Mesenchymal stem cell (in vitro differentiated cells and primary cell): ENCODE measurements at regions not wholly inside any gene's neighbourhood (a gene's known extent, or its start where the extent isn't known, plus 50 kb on each side); places are given as distances from the start of the nearest gene placed in this dataset.

ENCODE experiments used
- DNase-seq: peaks from one replicate; pipeline ENCODE4 v3.0.0-alpha.2; 2013
- H2AFZ ChIP-seq: one replicate; pipeline ENCODE4 v1.6.1; 2013; ENCODE audit warnings: low read depth, mild to moderate bottlenecking, control low read depth, inconsistent platforms, low read length, moderate library complexity
- H2AK5ac ChIP-seq: 2 replicates; pipeline ENCODE4 v1.6.1; 2013; ENCODE audit warnings: low read length, moderate library complexity, mild to moderate bottlenecking, inconsistent platforms; ENCODE audit not compliant: severe bottlenecking
- H2BK120ac ChIP-seq: one replicate; pipeline ENCODE4 v1.6.1; 2013; ENCODE audit warnings: low read depth, mild to moderate bottlenecking, inconsistent platforms, low read length, moderate library complexity
- H2BK12ac ChIP-seq, 2 experiments: one replicate each; pipeline ENCODE4 v1.6.1; 2013; ENCODE audit warnings: inconsistent platforms in 2 of 2, low read length in 2 of 2, mild to moderate bottlenecking in 2 of 2, moderate library complexity in 2 of 2, control low read depth in 1 of 2
- H2BK15ac ChIP-seq: one replicate; pipeline ENCODE4 v1.6.1; 2013; ENCODE audit warnings: mild to moderate bottlenecking, low read depth, inconsistent platforms; ENCODE audit not compliant: poor library complexity, severe bottlenecking
- H2BK5ac ChIP-seq: 2 replicates; pipeline ENCODE4 v1.6.1; 2013; ENCODE audit warnings: low read depth, mild to moderate bottlenecking, low read length, control low read depth, inconsistent platforms; ENCODE audit not compliant: poor library complexity, severe bottlenecking
- H3K14ac ChIP-seq, 2 experiments: one replicate each; pipeline ENCODE4 v1.6.1; 2013; ENCODE audit warnings: inconsistent platforms in 2 of 2, low read length in 2 of 2, control low read depth in 1 of 2, mild to moderate bottlenecking in 1 of 2, moderate library complexity in 1 of 2
- H3K18ac ChIP-seq, 2 experiments: one replicate each; pipeline ENCODE4 v1.6.1; 2013; ENCODE audit warnings: inconsistent platforms in 2 of 2, low read length in 2 of 2, control low read depth in 1 of 2, low read depth in 1 of 2, mild to moderate bottlenecking in 1 of 2
- H3K23ac ChIP-seq, 2 experiments: one replicate each; pipeline ENCODE4 v1.6.1; 2013; ENCODE audit warnings: inconsistent platforms in 2 of 2, low read length in 2 of 2, mild to moderate bottlenecking in 2 of 2, moderate library complexity in 2 of 2, control low read depth in 1 of 2
- H3K27ac ChIP-seq: 2 replicates; pipeline ENCODE4 v1.5.1; 2013; ENCODE audit warnings: mild to moderate bottlenecking, moderate library complexity, low read length, control low read depth, inconsistent platforms; ENCODE audit not compliant: poor library complexity, severe bottlenecking
- H3K27me3 ChIP-seq, 2 experiments: 2 replicates each; pipeline versions ENCODE4 v1.6.1 to v1.7.0; 2013; ENCODE audit warnings: low read length in 2 of 2, mild to moderate bottlenecking in 2 of 2, moderate library complexity in 2 of 2, control low read depth in 1 of 2, inconsistent platforms in 1 of 2; ENCODE audit not compliant: control insufficient read depth in 1 of 2, insufficient read depth in 1 of 2
- H3K36me3 ChIP-seq, 2 experiments: 2 replicates each; pipeline versions ENCODE4 v1.6.1 to v1.7.0; 2013; ENCODE audit warnings: low read length in 2 of 2, control low read depth in 1 of 2, inconsistent platforms in 1 of 2, low read depth in 1 of 2, mild to moderate bottlenecking in 1 of 2; ENCODE audit not compliant: insufficient read depth in 2 of 2, control insufficient read depth in 1 of 2
- H3K4ac ChIP-seq, 2 experiments: one replicate each; pipeline ENCODE4 v1.6.1; 2013; ENCODE audit warnings: inconsistent platforms in 2 of 2, low read length in 2 of 2, mild to moderate bottlenecking in 2 of 2, moderate library complexity in 2 of 2, control low read depth in 1 of 2, low read depth in 1 of 2
- H3K4me1 ChIP-seq: 2 replicates; pipeline ENCODE4 v1.6.1; 2013; ENCODE audit warnings: low read depth, low read length, control low read depth; ENCODE audit not compliant: control insufficient read depth, insufficient read depth
- H3K4me2 ChIP-seq: 2 replicates; pipeline ENCODE4 v1.6.1; 2013; ENCODE audit warnings: low read length, mild to moderate bottlenecking, inconsistent platforms; ENCODE audit not compliant: poor library complexity, severe bottlenecking
- H3K4me3 ChIP-seq, 2 experiments: 2 replicates each; pipeline versions ENCODE4 v1.5.1 to v1.7.0; 2013; ENCODE audit warnings: low read length in 2 of 2, mild to moderate bottlenecking in 2 of 2, control low read depth in 1 of 2, low read depth in 1 of 2; ENCODE audit not compliant: insufficient read depth in 1 of 2
- H3K79me1 ChIP-seq: replicated peaks from 2 replicates; pipeline ENCODE4 v1.6.1; 2013; ENCODE audit warnings: mild to moderate bottlenecking, control low read depth, low read length, inconsistent platforms; ENCODE audit not compliant: poor library complexity, severe bottlenecking
- H3K9ac ChIP-seq: 2 replicates; pipeline ENCODE4 v1.7.0; 2013; ENCODE audit warnings: mild to moderate bottlenecking, low read length, moderate library complexity
- H3K9me3 ChIP-seq: 2 replicates; pipeline ENCODE4 v1.7.0; 2013; ENCODE audit warnings: mild to moderate bottlenecking, low read length; ENCODE audit not compliant: control insufficient read depth
- H4K8ac ChIP-seq: one replicate; pipeline ENCODE4 v1.6.1; 2013; ENCODE audit warnings: inconsistent platforms, mild to moderate bottlenecking, low read length, moderate library complexity
- H4K91ac ChIP-seq: one replicate; pipeline ENCODE4 v1.6.1; 2013; ENCODE audit warnings: mild to moderate bottlenecking, low read length, inconsistent platforms
- WGBS: methylation state at CpG from one replicate; pipeline ENCODE4 v1.1.7; 2013; ENCODE audit warnings: mixed read lengths; 5-methylcytosine and 5-hydroxymethylcytosine counted together

DNA sequence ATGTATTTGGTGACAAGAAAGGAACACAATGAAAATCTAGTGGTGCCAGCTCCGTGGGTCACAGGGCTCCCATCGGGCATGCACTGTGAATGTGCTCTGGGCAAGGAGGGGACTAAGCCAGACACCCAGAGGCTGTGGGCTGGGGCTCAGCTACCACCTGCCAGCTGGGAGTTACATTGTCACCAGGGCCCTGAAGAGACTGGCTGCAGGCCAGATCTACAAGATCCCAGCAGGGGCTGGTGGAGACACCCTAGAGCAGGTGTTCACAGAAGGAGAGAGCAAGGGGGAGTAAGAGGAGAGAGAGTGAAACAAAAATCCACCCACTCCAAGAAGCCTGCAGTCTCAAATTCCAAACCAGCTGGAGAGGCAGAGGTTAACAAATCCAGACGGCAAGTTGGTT is 116.6 kb upstream of the ADCY1 start:
- 18% methylated on average over 2 of the region's 3 CpGs for WGBS
- H2BK12ac ChIP-seq: no peak overlapping the region
- H3K79me1 ChIP-seq: no peaks in the 10 kb centered on the region
- no peak overlapping the region for H2AK5ac ChIP-seq
- no peak overlapping the region for H3K4me3 ChIP-seq
- H2AFZ ChIP-seq: no peak overlapping the region
- peaks cover 0 to 4% of the 10 kb centered on the region in 2 experiments for H3K27me3 ChIP-seq
- H2BK15ac ChIP-seq: no peak overlapping the region
- no peak overlapping the region for H3K4me2 ChIP-seq
- no peak overlapping the region for H3K14ac ChIP-seq
- no peak overlapping the region for H2BK5ac ChIP-seq
- H3K23ac ChIP-seq: no peak overlapping the region
- H3K18ac ChIP-seq: no peak overlapping the region
- no peak overlapping the region for H3K4ac ChIP-seq
- no peaks in the 10 kb centered on the region for H3K9me3 ChIP-seq
- H3K27ac ChIP-seq: no peak overlapping the region
- H4K8ac ChIP-seq: no peak overlapping the region
- no peaks in the 10 kb centered on the region for H3K36me3 ChIP-seq
- no peak overlapping the region for H3K9ac ChIP-seq
- H4K91ac ChIP-seq: no peak overlapping the region
- H3K4me1 ChIP-seq: no peaks in the 10 kb centered on the region
- no peak overlapping the region for H2BK120ac ChIP-seq
- DNase-seq: no peak

DNA sequence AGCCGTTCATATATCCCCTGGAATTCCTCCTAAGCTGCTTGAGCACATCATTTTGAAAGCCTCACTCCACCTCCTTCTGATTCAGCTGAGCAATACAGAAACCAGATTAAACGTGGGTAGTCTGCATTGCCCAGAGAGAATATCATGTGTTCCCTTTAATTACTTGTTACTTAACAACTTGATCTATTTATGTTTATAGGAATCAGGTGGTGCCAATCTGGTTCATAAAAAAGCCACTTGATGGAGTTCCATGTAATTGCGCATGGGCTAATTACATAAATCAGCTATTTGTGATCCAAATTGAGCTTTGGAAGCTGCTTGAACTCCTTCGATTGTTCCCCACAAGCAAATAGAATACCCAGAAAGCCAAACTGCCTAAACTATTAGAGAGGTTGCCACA is 114.7 kb upstream of the ADCY1 start:
- WGBS: 58% methylated on average over 3 of the region's 4 CpGs
- Histone ChIP-seq H3K14ac (no peak overlapping the region), H3K23ac (no peak overlapping the region), H4K8ac (no peak overlapping the region), H2AFZ (no peak overlapping the region), H3K36me3 (no peaks in the 10 kb centered on the region), H2BK5ac (no peak overlapping the region), H3K4me3 (no peak overlapping the region), H2BK12ac (no peak overlapping the region), H3K18ac (no peak overlapping the region), H3K79me1 (no peaks in the 10 kb centered on the region), H2BK120ac (no peak overlapping the region), H3K4me1 (no peaks in the 10 kb centered on the region), H3K9me3 (no peaks in the 10 kb centered on the region), H3K4me2 (no peak overlapping the region), H3K4ac (no peak overlapping the region), H2BK15ac (no peak overlapping the region), H4K91ac (no peak overlapping the region), H2AK5ac (no peak overlapping the region), H3K27ac (no peak overlapping the region), H3K27me3 (peaks cover 0 to 4% of the 10 kb centered on the region in 2 experiments), H3K9ac (no peak overlapping the region)
- no peak for DNase-seq

DNA sequence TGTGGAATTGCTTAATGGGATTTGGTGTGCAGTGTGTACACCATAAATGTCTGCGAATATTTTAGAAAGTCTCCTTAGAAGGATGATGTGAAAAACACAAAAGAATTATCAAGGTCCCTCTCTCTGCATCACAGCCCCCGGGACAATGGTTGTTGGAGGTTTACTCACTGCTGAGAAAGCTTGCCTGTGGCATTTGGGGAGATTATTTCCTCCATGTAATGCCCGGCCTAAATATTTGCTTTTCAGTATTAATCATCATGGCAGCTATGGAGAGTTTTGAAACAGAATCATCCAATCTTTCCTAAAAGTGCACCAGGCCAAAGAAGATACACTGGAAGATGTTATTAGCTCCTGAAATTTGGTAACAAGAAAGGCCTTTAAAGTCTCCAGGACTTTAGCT is 113.8 kb upstream of the ADCY1 start:
- no peak overlapping the region for H2BK15ac ChIP-seq
- H3K27ac ChIP-seq: no peak overlapping the region
- no peak overlapping the region for H3K4me3 ChIP-seq
- no peak overlapping the region for H4K8ac ChIP-seq
- no peak overlapping the region for H3K4ac ChIP-seq
- DNase-seq: no peak
- no peak overlapping the region for H3K4me2 ChIP-seq
- H3K36me3 ChIP-seq: no peaks in the 10 kb centered on the region
- H3K9ac ChIP-seq: no peak overlapping the region
- no peak overlapping the region for H2BK120ac ChIP-seq
- H2AK5ac ChIP-seq: no peak overlapping the region
- H2AFZ ChIP-seq: no peak overlapping the region
- no peaks in the 10 kb centered on the region for H3K4me1 ChIP-seq
- H4K91ac ChIP-seq: no peak overlapping the region
- H3K27me3 ChIP-seq: peaks cover 0 to 4% of the 10 kb centered on the region in 2 experiments
- H2BK12ac ChIP-seq: no peak overlapping the region
- WGBS: 48% methylated on average over 2 of the region's 3 CpGs
- no peak overlapping the region for H3K14ac ChIP-seq
- no peak overlapping the region for H3K23ac ChIP-seq
- no peak overlapping the region for H3K18ac ChIP-seq
- no peaks in the 10 kb centered on the region for H3K79me1 ChIP-seq
- H3K9me3 ChIP-seq: no peaks in the 10 kb centered on the region
- no peak overlapping the region for H2BK5ac ChIP-seq

DNA sequence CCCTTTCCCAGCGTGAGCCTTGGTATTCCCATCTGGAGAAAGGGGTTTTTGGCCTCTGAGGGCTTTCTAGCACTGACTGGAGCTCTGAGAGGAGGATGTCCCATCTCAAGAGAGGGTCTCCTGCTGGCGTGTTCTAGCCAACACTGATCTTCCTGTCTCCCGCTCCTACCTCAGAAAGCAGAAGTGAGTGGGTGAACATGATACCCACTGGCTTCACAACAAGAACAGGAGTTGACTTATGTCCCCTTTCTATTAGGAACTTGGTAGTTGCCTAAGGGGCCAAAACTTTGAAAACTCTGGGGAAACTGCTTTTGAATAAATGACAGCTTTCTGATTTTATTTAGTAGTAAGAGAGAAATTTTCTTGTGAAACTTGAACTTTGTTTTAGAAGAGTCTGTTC is 113.1 kb upstream of the ADCY1 start:
- Histone ChIP-seq H3K4me3 (no peak overlapping the region), H2AK5ac (no peak overlapping the region), H3K9ac (no peak overlapping the region), H2AFZ (no peak overlapping the region), H3K4me2 (no peak overlapping the region), H3K36me3 (no peaks in the 10 kb centered on the region), H3K79me1 (no peaks in the 10 kb centered on the region), H2BK15ac (no peak overlapping the region), H4K91ac (no peak overlapping the region), H3K27ac (no peak overlapping the region), H3K14ac (no peak overlapping the region), H3K9me3 (no peaks in the 10 kb centered on the region), H2BK12ac (no peak overlapping the region), H3K27me3 (peaks cover 0 to 4% of the 10 kb centered on the region in 2 experiments), H3K23ac (no peak overlapping the region), H2BK120ac (no peak overlapping the region), H4K8ac (no peak overlapping the region), H3K4me1 (no peaks in the 10 kb centered on the region), H3K4ac (no peak overlapping the region), H3K18ac (no peak overlapping the region), H2BK5ac (no peak overlapping the region)
- WGBS: 55% methylated on average over 3 of the region's 3 CpGs
- DNase-seq: no peak
